Hematopoietic multipotent progenitor cell treated with erythropoietin and hydrocortisone succinate and interleukin-3 and kit ligand, for 15 days (in vitro differentiated cells): ENCODE measurements at regions not wholly inside any gene's neighbourhood (a gene's known extent, or its start where the extent isn't known, plus 50 kb on each side); places are given as distances from the start of the nearest gene placed in this dataset.

Experiments used
- DNase-seq: peaks from one replicate; pipeline ENCODE4 v3.0.0-alpha.2; 2015; ENCODE audit warnings: low spot score

DNA sequence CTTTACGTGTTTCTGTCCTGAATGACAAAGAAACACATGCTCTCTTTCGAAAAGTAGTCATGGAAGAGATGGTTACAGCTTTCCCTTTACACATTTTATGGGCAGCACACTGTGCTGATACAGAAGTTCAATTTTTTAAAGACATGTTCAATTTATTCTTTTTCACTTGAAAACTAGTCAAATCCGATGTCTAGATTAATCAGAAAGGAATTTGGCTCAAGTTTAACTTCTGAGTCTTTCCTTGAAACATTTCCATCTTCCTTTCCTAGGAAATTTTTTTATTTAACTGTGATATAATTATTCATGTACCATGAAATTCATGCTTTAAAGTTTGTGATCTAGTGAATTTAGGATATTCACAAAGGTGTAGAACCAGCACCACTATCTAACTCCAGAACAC is 360.1 kb downstream of the TNS3 start:
- no peak for DNase-seq

DNA sequence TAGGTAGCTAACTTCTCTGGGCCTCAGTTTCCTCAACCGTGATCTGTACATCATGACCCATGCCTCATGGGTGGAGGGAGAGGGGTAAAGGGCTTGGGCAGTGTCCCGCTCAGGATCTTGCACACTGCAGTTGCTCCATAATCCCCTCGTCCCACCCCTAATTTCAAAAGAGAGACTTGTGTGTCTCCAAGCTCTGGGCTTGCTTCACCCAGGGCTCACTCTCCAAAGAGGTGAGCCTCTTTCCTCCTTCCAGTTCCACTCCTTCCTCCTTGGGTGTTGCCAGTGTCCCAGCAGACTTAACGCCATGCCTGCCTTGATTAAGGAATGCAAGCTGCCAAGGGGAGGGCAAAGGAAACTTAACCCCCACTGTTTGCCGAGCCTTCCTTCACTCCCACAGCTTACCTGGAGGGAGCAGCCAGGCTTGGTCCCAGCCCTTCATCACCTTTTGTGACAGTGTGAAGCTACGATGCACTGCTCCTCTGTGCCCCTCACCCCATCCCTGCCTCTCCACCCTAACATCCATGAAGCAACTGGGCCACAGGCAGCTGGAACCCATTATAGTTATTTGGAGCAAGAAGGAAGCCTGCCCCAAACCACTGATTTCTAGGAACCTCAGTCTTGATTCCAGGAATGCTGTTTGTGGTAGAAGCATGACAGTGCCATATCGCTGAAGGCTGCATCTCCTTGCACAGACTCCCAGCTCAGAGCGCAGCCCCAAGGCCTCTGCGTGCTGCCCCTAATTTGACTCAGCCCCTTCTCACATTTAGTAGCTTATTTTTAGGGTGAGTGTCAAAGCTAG is 363.3 kb downstream of the TNS3 start:
- peak; percentile 22 for DNase-seq

DNA sequence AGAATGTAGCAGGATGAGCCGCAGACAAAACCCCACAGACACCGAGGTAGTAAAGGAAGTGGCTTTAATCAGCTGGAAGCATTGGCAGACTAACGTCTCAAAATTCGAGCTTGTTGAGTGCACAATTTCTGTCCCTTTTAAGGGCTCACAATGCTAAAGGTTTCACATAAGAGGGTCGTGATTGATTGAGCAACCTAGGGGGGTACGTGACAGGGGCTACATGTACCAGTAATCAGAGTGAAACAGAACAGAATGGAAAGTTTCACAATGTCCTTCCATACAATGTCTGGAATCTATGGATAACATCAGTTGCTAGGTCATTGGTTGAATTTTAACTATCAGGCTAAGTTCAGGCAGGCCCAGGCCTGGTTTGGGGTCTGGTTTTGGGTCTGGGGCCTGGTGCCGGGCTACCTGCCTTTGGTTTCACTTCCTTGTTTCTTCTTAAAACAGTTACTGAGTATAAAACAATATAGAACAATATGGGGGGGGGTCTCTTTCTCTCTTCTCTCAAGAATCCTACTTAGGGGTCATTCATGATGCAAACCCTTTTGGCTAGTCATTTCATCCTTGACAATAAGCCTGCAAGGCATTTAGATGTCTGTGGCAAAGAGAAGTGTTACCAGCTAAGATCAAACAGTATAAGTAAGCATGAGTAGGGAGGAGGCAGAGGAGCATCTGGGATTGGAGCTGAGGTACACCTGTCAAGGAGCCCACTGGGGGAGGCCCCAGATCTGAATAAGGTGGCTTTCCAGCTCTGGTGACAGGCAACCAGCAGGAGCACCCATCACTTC is 364.1 kb downstream of the TNS3 start:
- DNase-seq = no peak

DNA sequence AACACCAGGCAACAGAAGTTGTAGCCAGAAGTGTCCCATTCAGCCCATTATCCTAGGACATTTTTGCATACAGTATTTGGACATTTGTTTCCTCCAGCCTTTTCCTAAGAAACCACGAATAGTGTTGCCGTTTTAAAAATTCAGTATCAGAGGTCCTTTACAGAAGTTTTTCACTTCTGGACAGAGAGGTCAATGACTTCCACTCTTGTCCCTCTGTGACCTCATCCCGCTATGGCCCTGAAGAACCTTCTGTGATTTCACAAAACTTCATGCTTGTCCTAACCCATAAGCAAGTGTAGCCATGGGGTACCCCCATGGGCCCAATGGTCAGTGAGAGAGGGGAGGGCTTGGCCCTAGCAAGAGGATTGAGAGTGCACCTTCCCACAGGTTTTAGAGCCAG is 364.8 kb downstream of the TNS3 start:
- DNase-seq = no peak

DNA sequence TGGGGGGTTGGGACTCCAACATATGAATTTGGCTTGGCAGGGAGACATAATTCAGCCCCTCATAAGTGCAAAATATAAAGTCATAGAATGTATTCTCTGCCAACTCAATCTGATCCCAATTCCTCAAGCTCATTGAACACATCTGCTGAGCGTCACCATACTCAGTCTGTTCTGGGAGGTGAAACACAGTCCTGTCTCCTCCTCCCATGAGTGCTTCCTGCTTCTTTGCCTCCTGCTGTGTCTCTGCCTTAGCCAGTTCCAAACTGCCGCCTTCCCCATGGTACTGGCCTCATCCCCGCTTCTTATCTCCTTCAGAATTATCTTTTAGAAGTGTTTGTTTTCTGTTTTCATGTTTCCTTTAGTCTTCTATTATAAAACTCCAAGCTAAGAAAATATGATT is 365.5 kb downstream of the TNS3 start:
- no peak for DNase-seq

DNA sequence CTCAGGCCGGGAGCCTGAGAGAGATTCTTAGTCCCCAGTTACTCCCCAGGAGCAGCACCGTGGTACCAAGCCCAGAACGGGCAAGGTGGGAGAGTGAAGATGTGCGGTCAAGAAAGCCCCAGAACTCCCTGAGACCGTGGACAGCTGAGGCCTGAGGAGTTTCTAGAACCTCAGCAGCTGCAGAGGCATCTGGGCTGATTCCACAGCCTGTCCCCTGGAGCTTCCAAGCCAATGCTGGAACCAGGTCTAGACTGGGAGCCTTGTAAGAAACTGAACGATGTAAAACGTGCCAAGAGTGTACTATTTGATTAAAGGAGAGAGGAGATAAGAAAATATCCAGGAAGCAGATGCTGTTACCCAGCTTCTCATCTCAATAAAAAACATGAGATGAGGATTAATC is 366.3 kb downstream of the TNS3 start:
- DNase-seq = no peak

DNA sequence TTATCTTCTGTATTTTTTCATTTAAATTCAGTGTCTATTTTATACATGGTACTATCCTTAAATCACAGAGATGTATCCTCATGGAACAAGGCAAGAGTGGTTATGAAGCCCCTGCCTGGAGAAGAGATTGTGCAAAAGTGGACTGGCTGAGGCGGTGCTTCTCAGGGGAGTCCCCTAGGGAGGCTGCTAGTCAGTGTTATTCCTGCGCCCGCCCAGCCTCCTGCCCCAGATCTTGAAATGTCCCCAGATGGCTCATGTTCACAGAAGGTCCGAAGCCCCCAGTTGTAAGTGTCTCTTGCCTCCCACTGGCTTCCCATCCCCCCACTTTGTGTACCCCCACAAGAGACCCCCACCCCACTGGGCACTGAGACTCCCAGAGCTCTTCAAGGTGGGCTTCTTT is 366.9 kb downstream of the TNS3 start:
- DNase-seq = no peak

DNA sequence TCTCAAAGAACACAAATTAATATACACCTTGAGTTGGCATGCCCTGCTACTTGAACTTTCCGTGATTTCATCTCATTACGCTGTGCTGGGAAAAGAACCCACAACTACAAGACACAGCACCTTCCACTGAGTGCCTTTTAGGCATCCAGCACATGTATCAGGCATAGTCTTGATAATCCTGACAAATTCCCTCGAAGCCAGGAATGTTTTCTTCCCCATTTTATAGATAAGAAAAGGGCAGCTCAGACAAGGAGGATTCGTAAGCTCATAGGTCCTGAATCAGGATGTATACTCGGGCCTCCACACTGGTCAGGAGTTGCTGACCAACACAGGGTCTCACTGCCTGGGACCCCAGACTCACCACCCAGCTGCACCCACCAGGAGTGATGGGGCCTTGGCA is 368.6 kb downstream of the TNS3 start:
- DNase-seq = no peak

DNA sequence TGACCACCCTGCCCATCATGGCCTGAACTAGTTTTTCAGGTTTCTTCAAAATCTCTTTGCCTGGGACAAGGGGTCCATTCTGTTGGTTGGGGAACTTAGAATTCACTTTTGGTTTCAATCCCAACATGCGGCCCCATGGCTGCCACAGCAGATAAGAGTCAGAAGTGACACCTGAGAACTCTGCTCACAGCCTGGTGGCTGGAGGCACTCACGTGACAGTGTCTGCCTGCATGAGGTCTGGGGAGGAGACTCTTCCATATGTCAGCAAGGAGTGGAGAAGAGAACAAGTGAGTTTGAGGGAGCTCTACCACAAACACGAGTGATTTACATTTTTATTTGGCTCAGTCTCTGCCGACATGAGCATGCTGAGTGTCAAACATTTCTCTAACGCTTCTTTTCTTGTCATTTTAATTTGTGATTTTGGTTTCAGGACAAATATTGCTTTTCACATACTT is 370.4 kb downstream of the TNS3 start:
- DNase-seq = no peak

DNA sequence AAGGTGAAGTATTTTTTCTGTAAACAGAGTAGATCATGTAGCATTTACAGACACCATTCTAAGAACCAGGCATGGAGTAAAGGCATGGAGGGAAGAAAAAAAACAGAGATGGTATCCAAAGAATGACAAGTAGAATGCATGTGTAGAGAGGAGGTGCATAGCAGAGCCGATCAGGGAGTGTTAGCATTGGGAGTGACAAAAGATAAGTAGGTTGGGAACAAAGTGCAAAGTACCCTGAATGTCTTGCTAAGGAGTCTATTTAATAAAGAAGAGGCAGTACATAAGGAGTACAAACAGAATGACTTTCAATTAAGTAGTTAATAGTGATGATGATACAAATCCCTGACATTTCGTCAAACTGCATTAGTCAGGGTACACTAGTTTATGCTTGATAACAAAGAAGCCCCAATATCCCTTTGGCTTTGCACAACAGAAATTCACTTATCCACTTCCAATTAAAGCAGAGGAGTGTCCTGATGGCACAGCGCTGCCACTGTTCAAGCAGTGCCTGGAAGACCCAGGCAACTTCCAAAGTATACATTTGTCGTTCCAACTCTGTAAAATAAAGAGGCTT is 371.5 kb downstream of the TNS3 start:
- DNase-seq = no peak

DNA sequence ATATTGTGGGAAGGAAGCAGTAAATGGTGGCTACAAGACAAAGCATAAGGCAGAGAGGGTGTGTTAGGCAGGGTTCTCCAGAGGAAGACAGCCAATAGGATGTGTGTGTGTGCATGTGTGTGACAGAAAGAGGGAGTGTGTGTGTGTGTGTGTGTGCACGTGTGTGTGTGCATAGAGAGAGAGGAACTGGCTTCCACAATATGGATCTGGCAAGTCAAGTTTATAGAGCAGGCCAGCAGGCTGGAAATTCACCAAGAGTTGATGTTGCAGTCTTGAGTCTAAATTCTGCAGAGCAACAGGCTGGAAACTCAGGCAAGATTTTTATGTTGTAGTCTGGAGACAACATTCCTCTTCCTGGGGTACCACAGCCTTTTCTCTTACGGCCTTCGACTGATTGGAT is 374.0 kb downstream of the TNS3 start:
- no peak for DNase-seq

DNA sequence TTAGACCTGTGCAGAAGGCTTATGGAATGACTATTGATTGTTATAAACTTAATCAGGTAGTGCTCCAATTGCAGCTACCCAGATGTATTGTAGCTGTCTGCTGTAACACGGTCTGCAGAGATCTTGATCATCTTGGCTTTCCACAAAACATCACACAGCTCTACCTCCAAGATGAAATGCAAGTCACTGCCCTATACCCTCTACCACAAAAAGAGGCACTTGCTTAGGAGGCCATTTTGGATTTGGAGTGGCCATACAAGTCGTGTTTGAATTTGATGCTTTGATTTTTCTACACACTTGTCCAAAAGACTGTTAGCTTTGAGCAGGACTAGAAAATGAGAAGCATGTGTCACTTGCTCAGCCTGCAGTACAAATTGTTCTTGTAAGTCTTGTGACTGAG is 377.2 kb downstream of the TNS3 start:
- no peak for DNase-seq

DNA sequence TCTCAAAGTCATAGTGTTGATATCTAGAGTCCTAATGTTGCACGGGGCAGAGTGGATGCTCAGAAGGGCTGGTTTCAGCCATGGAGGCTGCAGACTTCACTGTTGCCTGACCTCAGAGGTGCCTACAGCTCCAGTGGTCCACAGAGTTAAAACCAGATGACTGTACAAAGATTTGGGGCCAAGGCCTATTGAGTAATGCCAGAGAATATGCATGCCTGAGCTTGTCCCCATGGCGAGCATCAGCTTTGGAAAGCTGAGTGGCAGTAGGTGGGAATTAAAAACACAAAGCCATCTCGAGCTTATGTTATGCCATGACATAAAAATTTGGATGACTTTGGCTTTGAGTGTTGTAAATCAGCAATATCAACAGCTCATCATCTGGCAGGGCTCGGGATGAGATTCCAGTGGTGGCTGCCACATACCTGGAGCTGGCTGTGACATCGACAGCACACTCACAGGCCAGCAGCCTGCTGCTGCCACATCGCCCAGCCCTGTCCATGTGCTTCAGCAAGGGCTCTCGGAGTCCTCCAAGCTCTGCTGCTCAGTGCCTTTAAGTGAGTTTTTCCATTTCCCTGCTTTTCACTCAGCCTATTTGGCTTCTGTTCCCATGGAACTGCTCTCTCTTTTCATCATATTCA is 379.6 kb downstream of the TNS3 start:
- no peak for DNase-seq

DNA sequence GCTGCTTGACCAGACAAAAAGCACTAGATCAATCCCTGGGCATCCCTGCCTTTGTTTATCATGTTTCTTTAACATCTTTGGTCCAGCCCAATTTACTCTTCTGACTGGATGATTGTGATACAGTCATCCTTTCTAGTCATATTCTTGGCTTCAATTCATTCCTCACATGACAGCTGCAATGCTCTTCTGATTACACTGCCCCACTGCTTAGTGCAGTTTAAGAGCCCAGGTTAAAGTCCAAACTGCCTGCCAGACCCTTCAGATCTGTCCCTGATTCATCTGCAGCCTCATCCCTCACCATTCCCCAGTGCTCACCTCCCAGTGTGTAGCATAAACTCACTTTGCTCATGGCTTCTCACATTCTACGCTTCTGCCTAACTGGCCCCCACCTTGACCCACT is 383.8 kb downstream of the TNS3 start:
- no peak for DNase-seq

DNA sequence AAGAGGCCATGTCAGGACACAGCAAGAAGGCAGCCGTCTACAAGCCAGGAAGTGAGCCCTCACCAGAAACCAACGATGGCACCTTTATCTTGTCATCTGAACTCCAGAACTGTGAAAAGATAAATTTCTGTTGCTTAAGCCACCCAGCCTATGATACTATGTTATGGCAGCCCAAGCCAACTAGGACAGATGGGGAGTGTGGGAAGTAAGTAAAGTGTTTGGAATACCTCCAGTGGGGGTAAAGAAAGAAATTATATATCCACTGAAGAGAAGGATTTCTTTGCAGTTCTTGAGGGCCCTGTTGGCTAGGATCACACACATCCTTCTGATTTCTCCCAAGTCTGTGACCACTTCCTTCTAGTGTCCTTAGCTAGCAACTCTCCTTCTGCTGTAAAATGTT is 384.4 kb downstream of the TNS3 start:
- DNase-seq = no peak

DNA sequence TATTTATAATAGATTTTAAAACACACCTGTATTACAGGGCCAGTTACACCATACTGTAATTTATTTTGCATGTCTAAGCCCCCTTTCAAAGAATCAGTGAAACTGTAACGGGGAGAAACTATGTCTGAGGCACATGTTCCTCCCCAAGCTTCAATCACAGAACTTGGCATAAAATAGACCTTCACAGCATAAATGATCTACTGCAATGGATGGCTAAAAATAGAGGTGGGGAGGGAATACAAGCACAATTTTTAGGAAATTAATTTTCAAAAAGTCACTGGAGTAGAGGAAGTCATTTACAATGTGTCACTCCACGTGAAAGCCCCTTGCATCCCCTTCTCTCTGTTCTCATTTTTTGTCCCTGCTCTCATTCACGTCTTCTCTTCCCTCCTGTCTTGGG is 385.2 kb downstream of the TNS3 start:
- no peak for DNase-seq

DNA sequence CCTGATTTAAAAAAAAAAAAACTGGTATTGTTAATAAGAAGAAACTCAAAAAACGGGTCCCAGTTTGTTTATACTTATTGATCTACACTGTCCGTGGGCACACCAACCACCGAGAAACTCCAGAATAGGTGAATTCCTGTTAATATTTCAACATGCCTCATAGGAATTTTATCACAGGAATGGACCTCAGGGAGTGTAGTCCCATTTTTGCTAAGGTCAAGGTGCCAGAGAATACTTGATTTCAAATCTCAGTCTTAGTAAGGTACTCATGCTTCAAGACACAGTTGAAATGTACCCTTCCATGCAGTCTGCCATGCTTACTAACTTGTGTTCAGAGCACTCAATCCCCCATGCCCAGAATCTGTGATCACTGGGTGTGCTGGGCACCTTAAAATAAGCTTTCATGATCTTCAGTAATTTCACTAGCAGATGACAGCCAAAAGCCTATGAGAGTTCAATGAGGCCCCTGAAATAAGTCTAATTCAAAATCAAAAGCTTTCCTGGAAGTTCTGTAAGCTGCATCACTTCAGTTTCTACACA is 385.7 kb downstream of the TNS3 start:
- no peak for DNase-seq

DNA sequence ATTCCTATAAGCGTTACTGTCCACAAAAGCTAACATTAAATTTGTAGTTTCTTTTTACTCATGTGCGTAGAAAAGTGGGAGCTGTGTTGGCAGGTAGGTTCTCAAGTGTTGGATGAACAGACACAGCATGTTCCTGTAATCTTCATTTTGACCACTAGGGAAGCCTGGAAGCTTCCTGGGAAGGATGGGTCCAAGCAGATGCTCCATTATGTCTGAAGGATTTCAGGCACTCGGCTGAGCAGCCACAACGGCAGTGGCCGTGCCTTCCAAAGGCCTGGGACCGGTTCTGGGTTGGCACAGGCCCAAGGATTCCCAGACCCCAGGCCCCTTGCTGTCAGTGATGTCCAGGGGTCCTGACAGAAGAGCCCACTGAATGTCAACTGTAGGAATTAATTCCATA is 386.3 kb downstream of the TNS3 start:
- no peak for DNase-seq

DNA sequence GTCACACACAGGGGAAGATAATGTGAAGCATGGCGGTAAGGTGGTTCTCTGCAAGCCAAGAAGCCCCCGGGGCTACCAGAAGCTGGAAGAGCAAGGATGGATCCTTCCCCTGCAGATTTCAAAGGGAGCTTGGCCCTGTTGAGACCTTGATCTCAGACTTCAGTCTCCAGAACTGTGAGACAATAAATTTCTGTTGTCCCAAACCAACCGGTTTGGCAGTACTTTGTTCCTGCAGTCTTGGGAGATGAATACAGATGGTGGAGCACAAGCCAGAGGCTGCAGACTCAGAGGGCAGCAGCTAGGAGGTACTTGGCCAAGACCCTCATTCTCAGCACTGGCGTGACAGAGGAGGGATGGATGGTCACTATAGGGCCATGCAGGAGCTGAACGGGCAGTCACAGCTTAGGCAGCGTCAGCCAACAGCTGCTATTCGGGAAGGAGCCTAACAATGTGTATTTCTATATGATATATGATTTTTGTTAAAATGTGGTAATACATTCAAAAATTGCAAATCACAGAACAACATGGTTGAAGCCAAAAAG is 387.3 kb downstream of the TNS3 start:
- no peak for DNase-seq

DNA sequence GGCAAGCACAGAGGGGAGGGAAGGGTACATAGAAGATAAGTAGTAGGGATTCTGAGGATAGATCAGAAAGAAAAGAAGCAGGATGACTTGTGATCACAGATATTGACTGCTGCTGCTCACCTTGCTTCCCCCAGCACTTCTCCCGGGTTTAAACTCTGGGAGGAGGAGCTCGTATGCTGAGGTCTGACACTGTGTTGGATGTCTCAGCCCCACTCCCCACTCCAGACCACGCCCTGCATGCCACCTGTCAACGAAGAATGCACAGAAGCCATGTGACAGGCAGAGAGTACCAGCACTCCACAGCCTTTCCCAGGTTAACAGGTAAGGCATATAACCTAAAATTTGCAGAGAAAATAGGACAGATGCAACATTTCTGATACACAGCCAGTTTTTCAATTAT is 388.9 kb downstream of the TNS3 start:
- DNase-seq = no peak

DNA sequence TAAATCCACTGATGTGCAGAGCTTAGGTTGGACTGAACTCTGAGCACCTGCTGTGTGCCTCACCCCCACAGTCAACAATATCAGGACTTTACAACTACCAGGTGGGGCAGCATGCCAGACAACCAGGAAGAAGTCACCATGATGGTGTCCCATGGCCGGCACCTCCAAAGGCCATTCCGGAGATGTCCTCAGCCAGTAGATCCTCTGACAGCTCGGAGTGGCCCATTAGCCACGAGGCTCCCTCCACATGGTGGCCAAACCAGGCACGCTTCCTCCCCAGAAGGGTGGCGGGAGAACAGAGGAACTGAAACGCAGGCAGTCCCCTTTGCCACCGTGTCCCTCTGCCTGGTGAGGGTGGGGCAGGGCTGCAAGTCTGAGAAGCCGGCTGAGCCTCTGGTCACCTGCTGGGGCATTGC is 390.0 kb downstream of the TNS3 start:
- no peak for DNase-seq

DNA sequence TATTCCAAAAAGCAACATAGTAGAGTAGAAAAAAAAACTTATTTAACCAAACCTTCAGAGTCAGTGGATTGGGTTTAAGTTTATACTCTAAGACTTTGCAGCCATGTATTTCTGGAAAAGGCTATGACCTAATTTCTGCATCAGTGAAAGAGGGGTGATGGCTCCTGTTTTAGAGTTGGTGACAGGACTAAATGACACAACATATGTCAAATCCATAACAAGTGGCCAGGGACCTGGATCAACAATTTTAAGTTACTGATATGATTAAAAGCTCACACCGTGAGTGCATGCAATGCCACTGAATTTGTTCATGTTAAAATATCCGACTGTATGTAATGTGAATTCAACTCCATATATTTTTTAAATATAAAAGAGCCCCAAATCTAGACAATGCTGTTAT is 390.6 kb downstream of the TNS3 start:
- no peak for DNase-seq
